ENCODE measurements at regions not wholly inside any gene's neighbourhood (a gene's known extent, or its start where the extent isn't known, plus 50 kb on each side); places are given as distances from the start of the nearest gene placed in this dataset.
"Not testable (repeated sequence)": the region's sequence is repeated elsewhere in the genome, so short reads cannot be mapped to it uniquely, and the experiment has no call there.

GRCh38 chr9:99489060-99489413, 267.0 kb downstream of the SEC61B start:
- H3K4me1 ChIP-seq = no peaks in the 10 kb centered on the region
- no peaks in the 10 kb centered on the region for H3K9me3 ChIP-seq
- no peak for DNase-seq
- TF ChIP-seq CTCF (IDR thresholded peaks at IDR 0.05) = no peak
- no peaks in the 10 kb centered on the region for H3K36me3 ChIP-seq
- H3K27ac ChIP-seq = no peak overlapping the region
- H3K27me3 ChIP-seq = no peaks in the 10 kb centered on the region
- intact Hi-C loops (cut with DNase I; ENCODE audit: low total_unique reads) = no loop called here
- no peak overlapping the region for H3K4me3 ChIP-seq

GRCh38 chr9:99490729-99491128, 268.6 kb downstream of the SEC61B start:
- Histone ChIP-seq H3K27ac (no peak overlapping the region), H3K27me3 (no peaks in the 10 kb centered on the region), H3K4me1 (no peaks in the 10 kb centered on the region), H3K9me3 (no peaks in the 10 kb centered on the region), H3K4me3 (no peak overlapping the region), H3K36me3 (no peaks in the 10 kb centered on the region)
- TF ChIP-seq CTCF (IDR thresholded peaks at IDR 0.05) = no peak
- intact Hi-C loops (cut with DNase I; ENCODE audit: low total_unique reads) = no loop called here
- DNase-seq = no peak

GRCh38 chr9:99491408-99492158, 269.5 kb downstream of the SEC61B start:
- H3K36me3 ChIP-seq = no peaks in the 10 kb centered on the region
- no peaks in the 10 kb centered on the region for H3K27me3 ChIP-seq
- intact Hi-C loops (cut with DNase I; ENCODE audit: low total_unique reads) = no loop called here
- no peak for DNase-seq
- no peak overlapping the region for H3K4me3 ChIP-seq
- no peaks in the 10 kb centered on the region for H3K4me1 ChIP-seq
- H3K27ac ChIP-seq = no peak overlapping the region
- no peaks in the 10 kb centered on the region for H3K9me3 ChIP-seq
- TF ChIP-seq CTCF (IDR thresholded peaks at IDR 0.05) = no peak

GRCh38 chr9:99497641-99498040, 275.6 kb downstream of the SEC61B start:
- DNase-seq = no peak
- H3K4me1 ChIP-seq = no peaks in the 10 kb centered on the region
- no peaks in the 10 kb centered on the region for H3K9me3 ChIP-seq
- no peaks in the 10 kb centered on the region for H3K36me3 ChIP-seq
- intact Hi-C loops (cut with DNase I; ENCODE audit: low total_unique reads) = no loop called here
- H3K27me3 ChIP-seq = no peaks in the 10 kb centered on the region
- H3K27ac ChIP-seq = no peak overlapping the region
- TF ChIP-seq CTCF (IDR thresholded peaks at IDR 0.05) = no peak
- no peak overlapping the region for H3K4me3 ChIP-seq

GRCh38 chr9:99498979-99499378, 276.9 kb downstream of the SEC61B start:
- H3K36me3 ChIP-seq; H3K9me3 ChIP-seq; H3K27me3 ChIP-seq; H3K27ac ChIP-seq; H3K4me3 ChIP-seq; DNase-seq; intact Hi-C loops (cut with DNase I; ENCODE audit: low total_unique reads); H3K4me1 ChIP-seq: not testable (repeated sequence)

- intact Hi-C loops (cut with DNase I; ENCODE audit: low total_unique reads) = no loop called here
- no peaks in the 10 kb centered on the region for H3K9me3 ChIP-seq
- DNase-seq = no peak
- H3K4me1 ChIP-seq = no peaks in the 10 kb centered on the region
- no peaks in the 10 kb centered on the region for H3K27me3 ChIP-seq
- no peak for TF ChIP-seq CTCF (IDR thresholded peaks at IDR 0.05)
- no peak overlapping the region for H3K27ac ChIP-seq
- H3K36me3 ChIP-seq = no peaks in the 10 kb centered on the region
- H3K4me3 ChIP-seq = no peak overlapping the region
These were observed 283.9 kb downstream of the SEC61B start for GRCh38 chr9:99505936-99506335.

Measured in tibial artery (tissue), 4 donors.